Osteocyte (in vitro differentiated cells): ENCODE measurements at regions not wholly inside any gene's neighbourhood (a gene's known extent, or its start where the extent isn't known, plus 50 kb on each side); places are given as distances from the start of the nearest gene placed in this dataset.

Experiments used
- DNase-seq: peaks from one replicate; pipeline ENCODE4 v3.0.0; 2021; ENCODE audit warnings: mixed read lengths; ENCODE audit not compliant: unreplicated experiment; ENCODE audit errors: extremely low spot score
- H3K27ac Mint-ChIP-seq: one replicate; pipeline ENCODE4 v1.8.0; 2021; ENCODE audit warnings: mild to moderate bottlenecking, mixed read lengths; ENCODE audit not compliant: unreplicated experiment
- H3K27me3 Mint-ChIP-seq: one replicate; pipeline ENCODE4 v1.8.0; 2021; ENCODE audit warnings: mixed read lengths; ENCODE audit not compliant: unreplicated experiment
- H3K36me3 Mint-ChIP-seq: one replicate; pipeline ENCODE4 v1.8.0; 2021; ENCODE audit warnings: mixed read lengths; ENCODE audit not compliant: unreplicated experiment
- H3K4me1 Mint-ChIP-seq: one replicate; pipeline ENCODE4 v1.8.0; 2021; ENCODE audit warnings: mixed read lengths; ENCODE audit not compliant: unreplicated experiment
- H3K4me3 Mint-ChIP-seq: one replicate; pipeline ENCODE4 v1.8.0; 2021; ENCODE audit warnings: mild to moderate bottlenecking, moderate library complexity, mixed read lengths; ENCODE audit not compliant: unreplicated experiment
- H3K9me3 Mint-ChIP-seq: one replicate; pipeline ENCODE4 v1.8.0; 2021; ENCODE audit warnings: mixed read lengths; ENCODE audit not compliant: unreplicated experiment
- CTCF ChIP-seq: fragments of 200-600 bp; sonication (generic); IDR thresholded peaks from 2 replicates; pipeline ENCODE4 v1.5.0; 2021; ENCODE audit warnings: antibody characterized with exemption, mild to moderate bottlenecking, moderate library complexity

GRCh38 chr21:35309316-35309715 is 260.2 kb upstream of the RUNX1 start:
- Mint-ChIP-seq H3K9me3 (peaks cover 12% of the 10 kb centered on the region), H3K36me3 (no peaks in the 10 kb centered on the region), H3K27me3 (no peaks in the 10 kb centered on the region), H3K4me1 (peaks cover 3% of the 10 kb centered on the region), H3K27ac (no peak overlapping the region), H3K4me3 (no peak overlapping the region)
- TF ChIP-seq CTCF: no peak
- DNase-seq: no peak

- DNase-seq: no peak
- Mint-ChIP-seq H3K4me3 (no peak overlapping the region), H3K27me3 (no peaks in the 10 kb centered on the region), H3K27ac (no peak overlapping the region), H3K4me1 (peaks cover 3% of the 10 kb centered on the region), H3K36me3 (no peaks in the 10 kb centered on the region), H3K9me3 (peaks cover 6% of the 10 kb centered on the region)
- no peak for TF ChIP-seq CTCF
Observed at GRCh38 chr21:35303085-35303484, 254.0 kb upstream of the RUNX1 start.

- DNase-seq: no peak
- no peaks in the 10 kb centered on the region for H3K36me3 Mint-ChIP-seq
- no peak for TF ChIP-seq CTCF
- H3K4me1 Mint-ChIP-seq: no peaks in the 10 kb centered on the region
- no peak overlapping the region for H3K4me3 Mint-ChIP-seq
- no peaks in the 10 kb centered on the region for H3K27me3 Mint-ChIP-seq
- H3K27ac Mint-ChIP-seq: no peak overlapping the region
- no peaks in the 10 kb centered on the region for H3K9me3 Mint-ChIP-seq
Observed at GRCh38 chr21:35298757-35299156, 249.7 kb upstream of the RUNX1 start.

- Mint-ChIP-seq H3K27ac (no peak overlapping the region), H3K36me3 (no peaks in the 10 kb centered on the region), H3K9me3 (no peaks in the 10 kb centered on the region), H3K27me3 (no peaks in the 10 kb centered on the region), H3K4me3 (no peak overlapping the region), H3K4me1 (no peaks in the 10 kb centered on the region)
- no peak for TF ChIP-seq CTCF
- no peak for DNase-seq
Observed at GRCh38 chr21:35297665-35298064, 248.6 kb upstream of the RUNX1 start.

GRCh38 chr21:35294231-35294898 is 245.3 kb upstream of the RUNX1 start:
- no peak for DNase-seq
- Mint-ChIP-seq H3K4me3 (no peak overlapping the region), H3K9me3 (no peaks in the 10 kb centered on the region), H3K27ac (no peak overlapping the region), H3K27me3 (no peaks in the 10 kb centered on the region), H3K36me3 (no peaks in the 10 kb centered on the region), H3K4me1 (peaks cover 3% of the 10 kb centered on the region)
- no peak for TF ChIP-seq CTCF
